Esophagus squamous epithelium (tissue), 4 donors: ENCODE measurements at regions not wholly inside any gene's neighbourhood (a gene's known extent, or its start where the extent isn't known, plus 50 kb on each side); places are given as distances from the start of the nearest gene placed in this dataset.

Source experiments
- POLR2A ChIP-seq, 4 donors: fragments of 450-650 bp; IDR thresholded peaks; one replicate each; pipeline ENCODE4 v1.6.1; 2017; ENCODE audit warnings: antibody characterized with exemption in 4 of 4, mild to moderate bottlenecking in 4 of 4, moderate library complexity in 3 of 4
- TF ChIP-seq, protein P1 (sequence below), 6 experiments: fragments of 450-650 bp in 4 of 6; fragments of 200-600 bp in 2 of 6; sonication (generic) in 2 of 6; IDR thresholded peaks; one replicate each; pipeline ENCODE4 v1.5.1; 2016 to 2019; ENCODE audit warnings: antibody characterized with exemption in 6 of 6, mild to moderate bottlenecking in 4 of 6, moderate library complexity in 4 of 6

DNA sequence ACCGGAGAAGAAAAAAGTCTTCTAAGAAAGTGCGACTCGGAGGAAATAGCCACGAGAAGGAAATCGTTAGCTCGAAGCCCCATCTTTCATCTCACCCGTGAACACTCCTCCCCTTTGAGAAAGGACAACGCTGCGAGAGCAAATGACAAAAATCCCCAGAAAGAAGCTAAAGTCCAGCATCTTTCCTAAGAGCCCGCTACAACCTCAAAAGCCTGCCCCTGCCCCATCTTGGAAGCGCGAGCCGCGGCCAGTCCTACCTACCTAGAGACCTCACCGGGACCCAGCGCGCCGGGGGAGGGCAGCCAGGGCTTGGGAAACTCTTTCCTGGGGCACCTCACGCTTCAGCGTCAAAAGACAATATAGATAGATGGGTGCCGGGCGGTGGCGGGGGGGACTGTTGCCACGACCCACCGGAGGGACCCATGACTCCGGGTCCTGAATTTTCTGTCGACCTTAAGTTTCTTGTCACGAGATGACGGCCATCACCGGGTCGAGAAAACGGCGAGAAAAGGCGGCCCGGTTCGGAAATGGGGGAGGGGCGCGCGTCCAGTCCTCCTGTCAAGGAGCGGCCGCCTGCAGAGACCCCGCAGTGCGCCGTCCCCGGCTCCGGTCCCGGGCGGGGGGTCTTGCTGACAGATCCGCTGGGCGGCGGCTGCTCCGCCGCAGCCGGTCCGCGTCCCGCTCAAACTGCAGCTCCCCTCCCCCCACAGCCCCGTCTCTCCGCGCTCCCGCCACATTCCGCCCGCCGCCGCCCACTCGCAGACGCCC, 65.9 kb downstream of the KCNRG start:
- TF ChIP-seq POLR2A (IDR thresholded peaks at IDR 0.05): no peak
- TF ChIP-seq, protein P1, sequence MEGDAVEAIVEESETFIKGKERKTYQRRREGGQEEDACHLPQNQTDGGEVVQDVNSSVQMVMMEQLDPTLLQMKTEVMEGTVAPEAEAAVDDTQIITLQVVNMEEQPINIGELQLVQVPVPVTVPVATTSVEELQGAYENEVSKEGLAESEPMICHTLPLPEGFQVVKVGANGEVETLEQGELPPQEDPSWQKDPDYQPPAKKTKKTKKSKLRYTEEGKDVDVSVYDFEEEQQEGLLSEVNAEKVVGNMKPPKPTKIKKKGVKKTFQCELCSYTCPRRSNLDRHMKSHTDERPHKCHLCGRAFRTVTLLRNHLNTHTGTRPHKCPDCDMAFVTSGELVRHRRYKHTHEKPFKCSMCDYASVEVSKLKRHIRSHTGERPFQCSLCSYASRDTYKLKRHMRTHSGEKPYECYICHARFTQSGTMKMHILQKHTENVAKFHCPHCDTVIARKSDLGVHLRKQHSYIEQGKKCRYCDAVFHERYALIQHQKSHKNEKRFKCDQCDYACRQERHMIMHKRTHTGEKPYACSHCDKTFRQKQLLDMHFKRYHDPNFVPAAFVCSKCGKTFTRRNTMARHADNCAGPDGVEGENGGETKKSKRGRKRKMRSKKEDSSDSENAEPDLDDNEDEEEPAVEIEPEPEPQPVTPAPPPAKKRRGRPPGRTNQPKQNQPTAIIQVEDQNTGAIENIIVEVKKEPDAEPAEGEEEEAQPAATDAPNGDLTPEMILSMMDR (IDR thresholded peaks at IDR 0.05): no peak
